ENCODE measurements at regions not wholly inside any gene's neighbourhood (a gene's known extent, or its start where the extent isn't known, plus 50 kb on each side); places are given as distances from the start of the nearest gene placed in this dataset.

GRCh38 chr2:7825591-7826312, 856.1 kb upstream of the ID2 start:
- DNase-seq = peak in 1 of 5 donors; percentile 77

DNA sequence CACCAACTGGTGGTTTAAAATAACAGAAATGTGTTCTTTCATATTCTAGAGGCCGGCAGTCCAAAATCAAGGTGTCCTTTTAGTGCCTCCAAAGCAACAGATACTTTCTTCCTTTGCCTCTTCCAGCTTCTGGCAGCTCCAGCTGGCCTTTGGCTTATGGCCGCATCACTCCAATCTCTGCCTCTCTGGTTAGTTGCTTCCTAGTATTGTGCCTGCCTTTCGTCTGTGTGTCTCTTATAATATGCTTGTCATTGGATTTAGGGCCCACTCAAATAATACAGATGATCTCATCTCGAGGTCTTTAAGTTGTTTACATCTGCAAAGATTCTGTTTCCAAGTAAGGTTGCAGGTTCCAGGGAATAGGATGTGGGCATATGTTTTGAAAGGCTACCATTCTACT, 855.2 kb upstream of the ID2 start:
- DNase-seq = peak in 1 of 5 donors; percentile 33

GRCh38 chr2:7829241-7829640, 852.6 kb upstream of the ID2 start:
- DNase-seq = no peak

DNA sequence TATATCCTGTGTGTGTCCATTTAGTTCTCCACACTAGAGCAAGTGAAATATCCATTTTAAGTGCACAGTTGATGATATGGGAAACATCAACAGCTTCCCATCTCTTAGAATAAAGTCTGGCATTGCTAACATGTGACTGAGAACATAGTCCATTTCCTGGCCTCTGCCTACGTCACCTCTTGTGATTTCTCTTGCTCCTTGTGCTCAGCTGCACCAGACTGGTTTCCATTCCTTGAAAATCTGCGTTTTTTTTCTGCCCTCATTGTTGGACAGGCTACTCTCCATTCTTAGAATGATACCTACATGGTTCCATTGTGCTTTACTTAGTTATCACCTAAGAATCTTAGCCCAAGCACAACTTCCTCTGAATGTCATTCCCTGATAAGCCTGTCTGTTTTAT, 851.2 kb upstream of the ID2 start:
- no peak for DNase-seq

DNA sequence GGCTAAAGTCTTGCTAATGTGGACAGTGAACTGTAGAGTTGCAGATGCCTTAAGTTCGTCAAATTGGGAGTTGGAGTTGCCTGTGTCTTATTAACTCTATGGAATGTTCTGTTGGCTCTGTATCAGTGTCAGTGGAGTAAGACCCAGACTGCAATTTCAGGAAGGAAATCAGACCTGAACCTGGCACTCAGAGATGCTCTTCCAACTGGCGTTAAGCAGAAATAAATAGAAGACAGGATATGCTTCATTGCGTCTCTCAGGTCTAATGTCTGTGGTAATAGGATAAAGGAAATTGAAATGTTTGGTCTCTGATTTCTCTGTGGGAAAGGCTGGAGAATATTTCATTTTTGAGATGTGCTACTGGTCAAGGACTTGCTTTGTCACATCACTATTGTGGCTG, 846.7 kb upstream of the ID2 start:
- no peak for DNase-seq

- DNase-seq = no peak
Measured at GRCh38 chr2:7835693-7836680, 845.9 kb upstream of the ID2 start.

- DNase-seq = no peak
Measured at GRCh38 chr2:7837237-7837760, 844.6 kb upstream of the ID2 start.

DNA sequence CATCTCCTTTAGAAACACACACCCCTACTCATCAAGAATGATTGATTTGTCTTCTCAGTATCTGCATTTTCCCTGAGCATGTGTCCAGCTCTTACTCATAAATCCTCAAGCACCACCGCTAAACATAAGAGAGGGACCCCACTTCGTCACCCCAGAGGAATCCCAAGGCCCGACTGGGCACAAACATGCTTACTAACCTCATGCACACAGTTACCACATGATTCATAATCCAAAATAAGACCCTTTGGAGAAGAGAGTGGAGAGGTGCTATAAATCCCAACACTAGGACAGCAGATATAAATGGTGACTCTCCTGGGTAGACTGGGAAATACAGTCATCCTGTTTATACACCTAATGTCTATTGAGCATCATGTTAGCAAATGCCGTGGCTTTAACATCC, 843.2 kb upstream of the ID2 start:
- no peak for DNase-seq

DNA sequence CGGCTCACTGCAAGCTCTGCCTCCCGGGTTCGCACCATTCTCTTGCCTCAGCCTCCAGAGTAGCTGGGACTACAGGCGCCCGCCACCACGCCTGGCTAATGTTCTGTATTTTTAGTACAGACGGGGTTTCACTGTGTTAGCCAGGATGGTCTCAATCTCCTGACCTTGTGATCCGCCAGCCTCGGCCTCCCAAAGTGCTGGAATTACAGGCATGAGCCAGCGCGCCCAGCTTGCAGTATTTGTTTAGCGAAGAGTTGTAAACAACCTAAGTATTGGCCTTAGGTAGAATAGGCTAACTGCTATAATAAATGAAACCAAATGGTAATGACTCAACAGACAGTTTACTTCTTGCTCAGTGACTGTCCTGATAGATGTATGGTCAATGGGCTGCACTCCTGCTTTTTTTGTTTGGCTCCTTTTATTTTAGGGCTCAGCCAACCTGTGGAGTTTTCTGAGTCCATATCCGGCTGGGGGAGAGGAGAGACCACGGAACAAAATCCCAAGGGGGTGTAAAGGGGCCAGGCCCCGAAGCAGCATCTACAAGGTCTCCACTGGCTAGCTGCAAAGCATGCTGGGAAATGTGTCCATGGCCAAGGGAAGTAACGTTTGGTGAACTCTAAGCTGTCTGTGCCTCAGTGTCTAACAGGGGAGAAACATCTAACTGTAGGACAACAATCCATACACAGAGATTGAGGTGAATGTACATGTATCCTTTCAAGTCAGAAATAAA, 841.0 kb upstream of the ID2 start:
- no peak for DNase-seq

- peak in 1 of 5 donors; percentile 32 for DNase-seq
Measured at GRCh38 chr2:7841751-7842150, 840.1 kb upstream of the ID2 start.

DNA sequence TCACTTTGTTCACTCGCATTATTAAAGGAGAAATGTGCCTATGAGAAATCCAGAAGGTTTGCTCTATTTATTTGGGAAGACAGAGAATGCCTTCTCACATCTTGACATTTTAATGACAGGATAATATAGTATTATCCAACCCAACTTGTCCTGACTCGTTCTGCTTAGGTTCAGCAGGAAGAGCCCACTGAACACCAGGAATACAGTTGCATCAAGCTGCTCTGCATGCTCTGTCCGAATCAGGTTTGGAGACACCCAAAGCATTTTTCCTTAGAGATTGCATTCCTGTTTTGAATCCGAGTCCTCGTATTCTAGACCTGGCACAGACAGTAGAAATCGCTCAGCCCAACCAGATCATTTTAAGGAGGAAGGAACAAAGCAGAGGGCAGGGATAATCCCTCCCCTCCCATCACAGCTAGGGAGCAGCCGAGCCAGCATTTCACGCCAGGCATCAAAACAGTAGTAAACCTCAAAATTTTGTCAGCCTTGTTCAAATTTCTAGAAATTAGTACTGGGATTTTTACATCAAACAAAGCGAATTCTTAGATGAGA, 837.4 kb upstream of the ID2 start:
- DNase-seq = no peak

- DNase-seq = no peak
Measured at GRCh38 chr2:7845332-7845731, 836.5 kb upstream of the ID2 start.

GRCh38 chr2:7846607-7847006, 835.2 kb upstream of the ID2 start:
- DNase-seq = no peak

GRCh38 chr2:7847321-7847720, 834.5 kb upstream of the ID2 start:
- no peak for DNase-seq

GRCh38 chr2:7849027-7849426, 832.8 kb upstream of the ID2 start:
- DNase-seq = no peak

GRCh38 chr2:7849531-7849930, 832.3 kb upstream of the ID2 start:
- no peak for DNase-seq

GRCh38 chr2:7852546-7852945, 829.3 kb upstream of the ID2 start:
- no peak for DNase-seq

DNA sequence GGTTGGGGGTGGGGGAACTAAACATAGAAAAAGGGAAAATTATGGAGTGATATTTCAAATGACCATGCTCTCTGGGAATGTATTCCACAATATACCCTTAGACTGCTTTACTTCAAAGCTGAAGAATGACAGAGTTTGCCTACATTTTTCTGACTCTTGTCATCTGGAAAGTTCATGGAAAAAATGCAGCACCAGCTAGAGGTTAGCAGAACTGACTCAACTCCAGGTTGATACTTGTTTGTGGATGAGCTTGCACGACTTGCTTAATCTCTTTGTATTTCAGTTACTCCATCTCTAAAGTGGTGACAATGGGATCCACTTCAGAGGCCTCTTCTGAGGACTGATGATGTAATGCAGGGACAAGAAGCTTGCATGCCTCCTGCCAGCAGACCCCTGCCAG, 824.0 kb upstream of the ID2 start:
- DNase-seq = no peak

GRCh38 chr2:7858624-7859023, 823.2 kb upstream of the ID2 start:
- no peak for DNase-seq

GRCh38 chr2:7860693-7861092, 821.2 kb upstream of the ID2 start:
- no peak for DNase-seq

DNA sequence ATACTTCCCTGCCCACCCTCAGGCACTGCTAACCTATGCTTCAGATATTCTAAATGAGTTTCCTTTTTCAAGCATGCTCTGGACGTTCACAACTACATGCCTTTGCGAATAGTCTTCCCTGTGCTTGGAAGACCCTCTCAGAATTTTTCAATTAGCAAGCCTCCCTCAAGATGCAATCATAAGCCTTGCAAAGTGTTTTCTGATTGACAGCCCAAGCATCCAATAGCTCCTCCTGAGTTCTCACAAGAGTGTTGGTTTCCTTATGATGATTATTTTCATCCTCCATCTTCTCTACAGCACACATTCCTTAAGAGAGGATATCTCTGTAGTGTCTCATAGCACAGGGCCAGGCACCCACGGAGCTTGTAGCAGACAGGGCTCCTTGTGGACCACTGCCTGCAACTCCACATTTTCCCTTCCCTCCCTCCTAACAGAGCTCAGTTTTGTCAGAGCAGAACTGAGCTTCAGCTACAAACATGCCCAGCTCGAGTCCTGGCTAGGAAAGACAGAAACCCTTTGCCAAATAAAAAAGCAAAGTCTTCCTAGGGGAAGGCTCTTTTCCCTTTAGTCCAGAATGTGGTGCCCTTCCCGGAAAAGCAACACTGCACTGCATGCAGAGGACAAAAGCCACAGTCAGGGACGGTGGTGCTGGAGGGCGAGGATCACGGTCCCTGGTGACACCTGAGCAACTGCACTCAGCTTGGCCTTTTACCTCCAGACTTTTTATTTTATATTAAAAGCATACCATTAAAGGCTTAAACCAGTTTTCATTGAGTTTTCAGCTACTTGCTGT, 819.8 kb upstream of the ID2 start:
- no peak for DNase-seq

DNA sequence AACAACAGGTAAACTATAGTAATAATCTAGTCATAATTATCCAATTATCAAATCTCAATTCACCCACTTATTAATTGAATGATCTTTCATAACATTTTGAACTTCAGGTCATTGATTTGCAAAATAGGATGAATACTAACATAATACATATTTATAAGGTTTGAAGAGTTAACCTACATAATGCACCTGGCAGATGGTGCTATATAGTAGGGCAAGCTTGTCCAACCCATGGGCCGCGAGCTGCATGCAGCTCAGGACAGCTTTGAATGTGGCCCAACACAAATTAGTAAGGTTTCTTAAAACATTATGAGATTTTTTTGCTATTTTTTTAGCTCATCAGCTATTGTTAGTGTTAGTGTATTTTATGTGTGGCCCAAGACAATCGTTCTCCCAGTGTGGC, 815.8 kb upstream of the ID2 start:
- DNase-seq = no peak
